GM12878 (cell line): ENCODE measurements at regions not wholly inside any gene's neighbourhood (a gene's known extent, or its start where the extent isn't known, plus 50 kb on each side); places are given as distances from the start of the nearest gene placed in this dataset.

ENCODE experiments used
- ATAC-seq: fragments of 200-7000 bp; cut with Tn5 transposase; 3 replicates; pipeline ENCODE4 v1.9.1; 2020; ENCODE audit warnings: mild to moderate bottlenecking, moderate library complexity
- BruUV-seq: library from RNA; stranded (reverse); fragments of 400-500 nt; replicated peaks from 2 replicates; lab custom pipeline; 2021; lab: Mats Ljungman, UMichigan
- CTCF ChIA-PET: fragments of 300-600 bp; sonication (Branson Sonifier 250); formaldehyde crosslinking; extraction: SDS; loops from one replicate; lab custom pipeline; 2021; ENCODE audit warnings: inconsistent platforms; lab: Yijun Ruan, JAX
- POLR2A ChIA-PET: fragments of 350-600 bp; formaldehyde crosslinking; extraction: SDS; loops from one replicate; lab custom pipeline; 2021; ENCODE audit warnings: inconsistent platforms; lab: Charles Lee
- RAD21 ChIA-PET: fragments of 300-600 bp; sonication (Branson Sonifier 250); formaldehyde crosslinking; loops from one replicate; lab custom pipeline; 2023; ENCODE audit warnings: antibody characterized with exemption; ENCODE audit not compliant: unreplicated experiment; lab: Charles Lee
- SMC1A ChIA-PET: fragments of 300-600 bp; sonication (Branson Sonifier 250); formaldehyde crosslinking; loops from one replicate; lab custom pipeline; 2023; ENCODE audit not compliant: unreplicated experiment, uncharacterized antibody; lab: Charles Lee
- DNase-seq: peaks from one replicate; pipeline ENCODE4 v3.0.0-alpha.2; 2011; ENCODE audit warnings: low read depth, low spot score
- FAIRE-seq: peaks from 3 replicates; lab custom pipeline; 2011; peaks lifted over from hg19 to GRCh38; lab: Jason Lieb, UNC
- H2AFZ ChIP-seq: 2 replicates; pipeline ENCODE4 v1.6.0; 2011; ENCODE audit warnings: low read depth, low read length, control low read depth; ENCODE audit not compliant: control insufficient read depth
- H3K27ac ChIP-seq: 2 replicates; pipeline ENCODE4 v1.5.1; 2011; ENCODE audit warnings: control low read depth; ENCODE audit not compliant: control insufficient read depth, insufficient read depth
- H3K27me3 ChIP-seq, 2 experiments: replicated peaks in 1 of 2; 2 replicates each; pipeline versions ENCODE4 v1.6.0 to v1.6.1; 2011; ENCODE audit warnings: low read length in 1 of 2; ENCODE audit not compliant: control insufficient read depth in 2 of 2, insufficient read depth in 2 of 2
- H3K36me3 ChIP-seq, 2 experiments: 2 replicates each; pipeline ENCODE4 v1.5.1; 2011; ENCODE audit warnings: low read length in 1 of 2; ENCODE audit not compliant: control insufficient read depth in 2 of 2, insufficient read depth in 2 of 2
- H3K4me1 ChIP-seq: 2 replicates; pipeline ENCODE4 v1.6.1; 2011; ENCODE audit warnings: mild to moderate bottlenecking, low read length, moderate library complexity, mixed read lengths; ENCODE audit not compliant: control insufficient read depth, insufficient read depth
- H3K4me2 ChIP-seq: 2 replicates; pipeline ENCODE4 v1.6.0; 2011; ENCODE audit warnings: control low read depth; ENCODE audit not compliant: control insufficient read depth, insufficient read depth
- H3K4me3 ChIP-seq: fragments of 200-600 bp; sonication (generic); 2 replicates; pipeline ENCODE4 v1.5.1; 2016
- H3K79me2 ChIP-seq: 2 replicates; pipeline ENCODE4 v1.6.0; 2011; ENCODE audit warnings: low read length; ENCODE audit not compliant: control insufficient read depth, insufficient read depth
- H3K9ac ChIP-seq: 2 replicates; pipeline ENCODE4 v1.8.0; 2011; ENCODE audit warnings: low read length, control low read depth, mixed read lengths; ENCODE audit not compliant: control insufficient read depth, insufficient read depth
- H3K9me3 ChIP-seq: replicated peaks from 3 replicates; pipeline ENCODE4 v1.5.1; 2011; ENCODE audit warnings: mild to moderate bottlenecking, low read length; ENCODE audit not compliant: control insufficient read depth, insufficient read depth
- H4K20me1 ChIP-seq: 2 replicates; pipeline ENCODE4 v1.6.0; 2011; ENCODE audit not compliant: control insufficient read depth, insufficient read depth
- ATF7 ChIP-seq: fragments of 450-650 bp; IDR thresholded peaks from 2 replicates; pipeline ENCODE4 v1.6.1; 2016; ENCODE audit warnings: low read depth, mild to moderate bottlenecking
- CBX3 ChIP-seq: fragments of 200-600 bp; sonication (generic); IDR thresholded peaks from 2 replicates; pipeline ENCODE4 v1.6.1; 2016; ENCODE audit warnings: low read depth, borderline replicate concordance
- IKZF2 ChIP-seq, 2 experiments: fragments of 450-650 bp; IDR thresholded peaks; 2 replicates each; pipeline ENCODE4 v1.6.1; 2017; ENCODE audit warnings: mild to moderate bottlenecking in 2 of 2, moderate library complexity in 2 of 2
- MLLT1 ChIP-seq: fragments of 450-650 bp; IDR thresholded peaks from 2 replicates; pipeline ENCODE4 v1.6.1; 2016; ENCODE audit warnings: mild to moderate bottlenecking
- RB1 ChIP-seq: fragments of 450-650 bp; formaldehyde crosslinking; IDR thresholded peaks from 2 replicates; pipeline ENCODE4 v1.6.1; 2017; ENCODE audit warnings: mild to moderate bottlenecking, borderline replicate concordance
- SRF ChIP-seq, 2 experiments: IDR thresholded peaks; 2 replicates each; pipeline ENCODE4 v1.6.1; 2011; ENCODE audit warnings: low read depth in 2 of 2, low read length in 2 of 2, mild to moderate bottlenecking in 1 of 2, moderate library complexity in 1 of 2
- STAT1 ChIP-seq: fragments of 450-650 bp; conservative IDR thresholded peaks from 2 replicates; pipeline ENCODE4 v1.6.1; 2014; ENCODE audit warnings: antibody characterized with exemption, mild to moderate bottlenecking
- STAT3 ChIP-seq: IDR thresholded peaks from 2 replicates; pipeline ENCODE4 v1.6.1; 2011; ENCODE audit warnings: low read depth, low read length, improper control_type of control experiment
- TAF1 ChIP-seq: IDR thresholded peaks from 2 replicates; pipeline ENCODE4 v1.6.1; 2011; ENCODE audit warnings: mild to moderate bottlenecking, low read depth, low read length, borderline replicate concordance
- TCF12 ChIP-seq: IDR thresholded peaks from 2 replicates; pipeline ENCODE4 v1.6.1; 2011; ENCODE audit warnings: low read depth, mild to moderate bottlenecking, low read length
- ZNF24 ChIP-seq: fragments of 450-650 bp; IDR thresholded peaks from 2 replicates; pipeline ENCODE4 v1.6.1; 2017; ENCODE audit warnings: antibody characterized with exemption, mild to moderate bottlenecking
- ZNF274 ChIP-seq: IDR thresholded peaks from one replicate; pipeline ENCODE4 v1.8.0; 2011; ENCODE audit not compliant: insufficient read length, insufficient read depth
- WGBS: methylation state at CpG from one replicate; pipeline ENCODE4 v1.1.6; 2016; ENCODE audit warnings: low lambda C conversion rate; ENCODE audit not compliant: insufficient replicate concordance, insufficient coverage; ENCODE audit errors: missing lambda C conversion rate; 5-methylcytosine and 5-hydroxymethylcytosine counted together
- in situ Hi-C: fragments of 300-500 bp; cut with MboI; formaldehyde crosslinking; loops from 9 replicates; pipeline ENCODE4 v1.14.3; 2018; ENCODE audit warnings: mixed read lengths
- intact Hi-C: fragments of 100-400 bp; cut with micrococcal nuclease; formaldehyde crosslinking; loops from one replicate; pipeline ENCODE4 v1.14.2; 2022; ENCODE audit not compliant: unreplicated experiment
- TF ChIP-seq, protein P1 (sequence below): fragments of 450-650 bp; conservative IDR thresholded peaks from 2 replicates; pipeline ENCODE4 v1.6.1; 2017; ENCODE audit warnings: mild to moderate bottlenecking, moderate library complexity
- TF ChIP-seq, protein P2 (sequence below): IDR thresholded peaks from 2 replicates; pipeline ENCODE4 v1.6.1; 2012; ENCODE audit warnings: mild to moderate bottlenecking, low read depth, low read length

GRCh38 chrX:94256396-94256795, 582.4 kb downstream of the FAM133A start:
- ChIA-PET SMC1A (no interaction called here), CTCF (no interaction called here), RAD21 (no interaction called here), POLR2A (no interaction called here)
- WGBS: 17% methylated on average over 1 of the region's 1 CpG
- H3K4me3 ChIP-seq: no peak overlapping the region
- H3K36me3 ChIP-seq: no peaks in the 10 kb centered on the region
- no peaks in the 10 kb centered on the region for H3K79me2 ChIP-seq
- H3K4me2 ChIP-seq: no peak overlapping the region
- H3K9me3 ChIP-seq: no peaks in the 10 kb centered on the region
- H3K9ac ChIP-seq: no peak overlapping the region
- no peak overlapping the region for H2AFZ ChIP-seq
- FAIRE-seq (no peak), ATAC-seq (no peak), DNase-seq (no peak)
- TF ChIP-seq TCF12 (no peak), ATF7 (no peak), SRF (IDR thresholded peaks at IDR 0.05; ENCODE audit: low read depth in 2 of 2, low read length in 2 of 2) (no peak), IKZF2 (IDR thresholded peaks at IDR 0.05) (no peak), RB1 (no peak), CBX3 (no peak), ZNF24 (no peak), MLLT1 (no peak), STAT3 (no peak), STAT1 (no peak), ZNF274 (no peak), TAF1 (no peak)
- TF ChIP-seq, protein P1, sequence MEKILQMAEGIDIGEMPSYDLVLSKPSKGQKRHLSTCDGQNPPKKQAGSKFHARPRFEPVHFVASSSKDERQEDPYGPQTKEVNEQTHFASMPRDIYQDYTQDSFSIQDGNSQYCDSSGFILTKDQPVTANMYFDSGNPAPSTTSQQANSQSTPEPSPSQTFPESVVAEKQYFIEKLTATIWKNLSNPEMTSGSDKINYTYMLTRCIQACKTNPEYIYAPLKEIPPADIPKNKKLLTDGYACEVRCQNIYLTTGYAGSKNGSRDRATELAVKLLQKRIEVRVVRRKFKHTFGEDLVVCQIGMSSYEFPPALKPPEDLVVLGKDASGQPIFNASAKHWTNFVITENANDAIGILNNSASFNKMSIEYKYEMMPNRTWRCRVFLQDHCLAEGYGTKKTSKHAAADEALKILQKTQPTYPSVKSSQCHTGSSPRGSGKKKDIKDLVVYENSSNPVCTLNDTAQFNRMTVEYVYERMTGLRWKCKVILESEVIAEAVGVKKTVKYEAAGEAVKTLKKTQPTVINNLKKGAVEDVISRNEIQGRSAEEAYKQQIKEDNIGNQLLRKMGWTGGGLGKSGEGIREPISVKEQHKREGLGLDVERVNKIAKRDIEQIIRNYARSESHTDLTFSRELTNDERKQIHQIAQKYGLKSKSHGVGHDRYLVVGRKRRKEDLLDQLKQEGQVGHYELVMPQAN: no peak
- TF ChIP-seq, protein P2, sequence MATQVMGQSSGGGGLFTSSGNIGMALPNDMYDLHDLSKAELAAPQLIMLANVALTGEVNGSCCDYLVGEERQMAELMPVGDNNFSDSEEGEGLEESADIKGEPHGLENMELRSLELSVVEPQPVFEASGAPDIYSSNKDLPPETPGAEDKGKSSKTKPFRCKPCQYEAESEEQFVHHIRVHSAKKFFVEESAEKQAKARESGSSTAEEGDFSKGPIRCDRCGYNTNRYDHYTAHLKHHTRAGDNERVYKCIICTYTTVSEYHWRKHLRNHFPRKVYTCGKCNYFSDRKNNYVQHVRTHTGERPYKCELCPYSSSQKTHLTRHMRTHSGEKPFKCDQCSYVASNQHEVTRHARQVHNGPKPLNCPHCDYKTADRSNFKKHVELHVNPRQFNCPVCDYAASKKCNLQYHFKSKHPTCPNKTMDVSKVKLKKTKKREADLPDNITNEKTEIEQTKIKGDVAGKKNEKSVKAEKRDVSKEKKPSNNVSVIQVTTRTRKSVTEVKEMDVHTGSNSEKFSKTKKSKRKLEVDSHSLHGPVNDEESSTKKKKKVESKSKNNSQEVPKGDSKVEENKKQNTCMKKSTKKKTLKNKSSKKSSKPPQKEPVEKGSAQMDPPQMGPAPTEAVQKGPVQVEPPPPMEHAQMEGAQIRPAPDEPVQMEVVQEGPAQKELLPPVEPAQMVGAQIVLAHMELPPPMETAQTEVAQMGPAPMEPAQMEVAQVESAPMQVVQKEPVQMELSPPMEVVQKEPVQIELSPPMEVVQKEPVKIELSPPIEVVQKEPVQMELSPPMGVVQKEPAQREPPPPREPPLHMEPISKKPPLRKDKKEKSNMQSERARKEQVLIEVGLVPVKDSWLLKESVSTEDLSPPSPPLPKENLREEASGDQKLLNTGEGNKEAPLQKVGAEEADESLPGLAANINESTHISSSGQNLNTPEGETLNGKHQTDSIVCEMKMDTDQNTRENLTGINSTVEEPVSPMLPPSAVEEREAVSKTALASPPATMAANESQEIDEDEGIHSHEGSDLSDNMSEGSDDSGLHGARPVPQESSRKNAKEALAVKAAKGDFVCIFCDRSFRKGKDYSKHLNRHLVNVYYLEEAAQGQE: no peak
- no peak overlapping the region for H3K27ac ChIP-seq
- no TSS peak for BruUV-seq
- H3K4me1 ChIP-seq: no peaks in the 10 kb centered on the region
- in situ Hi-C loops: no loop called here
- H4K20me1 ChIP-seq: no peaks in the 10 kb centered on the region
- intact Hi-C loops: no loop called here
- no peaks in the 10 kb centered on the region for H3K27me3 ChIP-seq
